HG03378 (cell line): ENCODE measurements at regions not wholly inside any gene's neighbourhood (a gene's known extent, or its start where the extent isn't known, plus 50 kb on each side); places are given as distances from the start of the nearest gene placed in this dataset.
"Not testable (repeated sequence)": the region's sequence is repeated elsewhere in the genome, so short reads cannot be mapped to it uniquely, and the experiment has no call there.

Experiments used
- ATAC-seq: cut with Tn5 transposase; IDR thresholded peaks from one replicate; pipeline ENCODE4 v1.9.1; 2021; ENCODE audit warnings: mild to moderate bottlenecking, moderate library complexity; ENCODE audit not compliant: unreplicated experiment

DNA sequence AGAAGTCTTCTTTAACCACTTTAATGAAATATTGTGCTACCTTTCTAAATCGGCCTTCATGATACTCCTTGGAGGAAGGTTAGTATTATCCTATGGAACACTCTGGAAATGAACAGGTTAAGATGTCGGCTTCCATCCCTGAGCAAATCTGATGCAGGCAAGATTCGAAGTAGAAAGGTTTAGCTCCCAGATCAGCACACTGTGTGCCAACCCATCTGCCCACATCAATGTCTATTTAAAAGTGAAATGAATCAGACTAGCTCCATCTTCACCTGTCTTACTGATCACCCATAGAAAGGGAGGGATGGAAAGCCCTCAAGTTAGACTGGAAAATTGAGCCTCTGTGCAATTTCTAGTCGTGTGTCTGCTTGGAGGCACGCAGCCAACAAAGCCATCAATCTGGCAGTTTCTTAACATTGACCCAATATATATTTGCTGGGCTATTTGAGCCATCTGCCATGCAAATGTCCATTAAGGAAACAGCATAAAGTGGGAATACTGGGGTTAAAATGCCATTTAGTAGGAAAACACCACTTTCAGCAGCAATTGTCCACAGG lies 506.1 kb downstream of the RMST start:
- no peak for ATAC-seq

DNA sequence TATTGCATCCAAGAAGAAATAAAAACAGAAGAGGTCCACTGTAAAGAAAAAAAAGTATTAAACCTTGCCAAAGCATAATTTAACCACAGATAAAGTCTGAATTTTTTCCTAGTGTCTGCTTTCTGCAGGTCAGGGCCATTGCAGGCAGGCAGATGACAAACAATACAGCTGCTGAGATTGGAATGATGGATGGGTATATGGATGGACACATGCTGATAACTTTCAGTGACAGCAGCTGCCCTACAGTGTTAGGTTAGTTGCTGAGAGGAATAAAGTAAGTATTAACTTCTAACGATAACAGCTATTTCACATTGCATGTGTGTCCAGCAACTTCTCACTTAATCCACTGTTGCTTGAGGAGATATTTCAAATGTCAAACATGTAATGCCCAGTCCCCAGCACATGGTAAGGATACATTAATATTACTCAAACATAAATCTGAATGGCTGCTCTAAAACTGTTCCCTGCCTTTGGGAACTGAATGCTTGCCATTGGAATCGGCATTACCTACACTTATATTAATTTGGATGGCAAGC lies 515.3 kb downstream of the RMST start:
- ATAC-seq, result no peak

DNA sequence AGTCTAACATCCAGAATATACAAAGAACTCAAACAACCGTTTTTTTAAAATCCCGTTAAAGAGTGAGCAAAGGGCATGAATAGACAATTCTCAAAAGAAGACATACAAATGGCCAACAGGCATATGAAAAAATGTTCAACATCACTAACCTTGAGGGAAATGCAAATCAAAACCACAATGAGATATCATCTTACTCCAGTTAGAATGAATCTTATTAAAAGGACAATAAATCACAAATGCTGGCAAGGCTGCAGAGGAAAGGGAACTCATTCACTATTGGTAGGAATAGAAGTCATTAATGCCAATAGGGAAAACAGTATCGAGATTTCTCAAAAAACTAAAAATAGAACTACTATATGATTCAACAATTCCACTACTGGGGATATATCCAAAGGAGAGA lies 520.1 kb downstream of the RMST start:
- no peak for ATAC-seq

DNA sequence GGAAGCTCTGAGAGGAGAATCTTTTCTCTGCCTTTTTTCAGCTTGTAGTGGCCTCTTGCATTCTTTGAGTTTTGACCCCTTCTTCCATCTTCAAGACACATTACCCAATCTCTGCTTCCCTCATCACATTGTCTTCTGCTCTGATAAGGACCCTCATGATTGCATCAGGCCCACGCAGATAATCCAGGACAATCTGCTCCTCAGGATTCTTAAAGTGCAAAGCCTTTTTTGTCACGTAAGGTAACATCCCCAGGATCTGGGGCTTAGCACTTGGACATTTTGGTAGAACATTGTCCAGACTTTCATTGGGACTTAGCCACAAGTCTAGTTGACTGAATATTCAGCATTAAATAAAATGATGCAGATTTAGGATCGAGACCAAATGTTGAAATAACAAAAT lies 521.2 kb downstream of the RMST start:
- no peak for ATAC-seq

DNA sequence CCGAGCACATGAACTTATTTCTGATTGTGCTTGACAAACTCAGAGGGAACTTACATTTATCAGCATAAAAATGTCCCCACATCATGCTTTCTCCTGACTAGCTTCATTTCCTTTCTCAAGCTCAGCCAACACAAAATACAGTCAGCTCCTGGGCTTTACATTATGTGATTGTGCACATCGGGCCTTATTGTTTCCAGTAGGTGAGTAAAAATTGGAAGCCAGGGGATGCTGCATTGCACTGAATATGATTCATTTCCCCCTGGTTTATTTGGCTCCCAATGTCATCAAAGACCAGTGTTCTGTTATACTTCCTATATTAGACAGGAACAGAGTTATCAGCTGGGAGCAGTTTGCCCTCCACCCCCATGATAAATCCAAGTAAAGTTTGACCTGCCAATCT lies 521.8 kb downstream of the RMST start:
- ATAC-seq, result no peak

DNA sequence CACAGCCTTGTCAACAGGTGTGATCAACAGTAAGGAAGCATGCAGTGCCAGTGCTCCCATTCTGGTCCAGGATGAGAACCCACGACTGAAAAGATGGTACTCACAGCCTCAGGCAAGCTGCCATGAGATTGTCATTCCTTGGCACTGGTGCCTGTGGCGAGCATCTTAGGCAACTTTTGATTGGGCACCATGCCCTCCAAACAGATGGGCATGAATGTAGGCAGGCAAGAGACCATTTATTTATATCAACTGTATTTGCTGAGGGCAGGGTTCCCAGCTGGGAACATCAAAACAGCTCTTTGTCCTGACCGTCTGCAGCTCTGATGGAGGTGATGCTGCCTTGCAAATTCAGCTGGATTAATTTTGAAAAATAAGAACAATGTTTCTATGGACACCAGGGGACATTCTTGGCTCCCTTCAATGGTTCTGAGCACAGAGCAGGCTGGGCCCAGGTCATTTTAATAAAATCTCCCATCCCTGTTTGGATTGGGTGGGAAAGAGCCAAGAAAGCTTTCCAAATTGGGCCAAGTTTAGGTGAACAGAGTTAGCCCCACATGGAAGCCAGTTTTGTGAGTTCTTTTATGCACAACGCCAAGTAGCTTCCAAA lies 522.5 kb downstream of the RMST start:
- ATAC-seq, result no peak

DNA sequence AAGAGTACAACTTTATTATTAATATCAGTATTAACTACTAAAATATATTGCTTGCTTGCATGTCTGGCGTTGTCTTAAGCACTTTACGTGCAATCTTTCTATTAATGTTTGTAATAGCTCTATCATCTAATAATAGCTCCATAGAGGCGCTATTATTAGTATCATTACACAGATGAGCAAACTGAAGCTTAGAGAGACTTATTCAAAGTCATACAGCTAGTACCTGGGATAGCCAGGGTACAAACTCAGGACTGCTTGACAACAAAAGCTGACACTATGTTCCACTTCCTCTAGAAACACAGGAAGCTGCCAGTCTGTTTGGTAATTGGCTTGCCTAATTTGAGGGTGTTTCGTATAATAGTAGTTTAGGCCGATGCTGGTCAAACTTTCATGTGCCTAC lies 523.2 kb downstream of the RMST start:
- no peak for ATAC-seq

DNA sequence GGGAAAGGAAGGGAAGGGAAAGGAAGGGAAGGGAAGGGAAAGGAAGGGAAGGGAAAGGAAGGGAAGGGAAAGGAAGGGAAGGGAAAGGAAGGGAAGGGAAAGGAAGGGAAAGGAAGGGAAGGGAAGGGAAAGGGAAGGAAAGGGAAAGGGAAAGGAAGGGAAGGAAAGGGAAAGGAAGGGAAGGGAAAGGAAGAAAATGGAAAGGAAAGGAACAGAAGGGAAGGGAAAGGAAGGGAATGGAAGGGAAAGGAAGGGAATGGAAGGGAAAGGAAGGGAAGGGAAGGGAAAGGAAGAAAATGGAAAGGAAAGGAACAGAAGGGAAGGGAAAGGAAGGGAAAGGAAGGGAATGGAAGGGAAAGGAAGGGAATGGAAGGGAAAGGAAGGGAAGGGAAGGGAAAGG lies 526.0 kb downstream of the RMST start:
- not testable (repeated sequence) for ATAC-seq

DNA sequence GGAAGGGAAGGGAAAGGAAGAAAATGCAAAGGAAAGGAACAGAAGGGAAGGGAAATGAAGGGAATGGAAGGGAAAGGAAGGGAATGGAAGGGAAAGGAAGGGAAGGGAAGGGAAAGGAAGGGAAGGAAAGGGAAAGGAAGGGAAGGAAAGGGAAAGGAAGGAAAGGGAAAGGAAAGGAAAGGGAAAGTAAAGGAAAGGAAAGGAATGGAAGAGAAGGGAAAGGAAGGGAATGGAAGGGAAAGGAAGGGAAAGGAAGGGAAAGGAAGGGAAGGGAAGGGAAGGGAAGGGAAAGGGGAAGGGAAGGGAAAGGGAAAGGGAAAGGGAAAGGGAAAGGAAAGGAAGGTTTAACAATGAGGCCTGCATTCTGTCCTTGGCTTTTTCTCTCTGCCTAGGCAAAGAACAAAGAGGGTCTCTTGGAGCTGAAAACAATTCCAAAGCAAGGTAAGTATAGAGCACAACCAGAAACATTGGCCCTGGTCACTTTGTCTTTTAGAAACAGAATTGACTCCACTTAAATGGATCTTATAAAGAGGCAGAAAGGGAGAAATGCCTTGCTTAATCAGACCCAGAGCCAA lies 525.9 kb upstream of the TMPO start:
- ATAC-seq, result no peak

DNA sequence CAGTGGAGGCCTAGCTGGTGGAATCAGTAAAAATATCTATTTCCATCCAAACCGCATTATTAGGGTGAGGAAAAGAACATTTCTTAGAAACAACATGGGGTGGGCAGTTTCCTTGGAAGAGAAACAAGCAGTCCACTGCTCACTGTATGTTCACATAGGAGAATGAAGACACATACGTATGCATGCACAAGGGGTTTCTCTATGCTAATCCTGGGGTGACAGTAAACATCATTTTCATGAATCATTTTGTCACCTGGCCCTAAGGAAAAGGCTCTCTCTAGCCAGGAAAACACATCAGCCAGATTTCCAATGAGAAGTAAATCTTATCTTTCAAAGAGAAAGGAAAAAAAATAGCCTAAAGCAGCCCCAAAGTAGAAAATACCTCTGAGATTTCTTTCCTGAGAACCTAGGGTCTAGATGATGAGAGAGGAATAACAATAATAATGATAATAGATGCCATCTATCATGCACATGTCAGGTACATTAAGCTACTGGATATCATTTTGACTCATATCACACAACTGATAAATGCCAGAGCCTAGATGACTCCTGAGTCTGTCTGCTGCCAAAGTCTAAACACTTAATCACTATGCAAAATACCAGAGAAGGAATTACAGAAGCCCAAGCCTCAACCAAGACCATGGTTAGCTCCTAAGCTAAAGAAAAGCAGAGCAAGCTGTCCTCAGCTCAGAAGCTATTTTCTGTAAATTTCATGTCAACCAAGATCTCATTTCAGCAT lies 520.5 kb upstream of the TMPO start:
- ATAC-seq, result no peak

DNA sequence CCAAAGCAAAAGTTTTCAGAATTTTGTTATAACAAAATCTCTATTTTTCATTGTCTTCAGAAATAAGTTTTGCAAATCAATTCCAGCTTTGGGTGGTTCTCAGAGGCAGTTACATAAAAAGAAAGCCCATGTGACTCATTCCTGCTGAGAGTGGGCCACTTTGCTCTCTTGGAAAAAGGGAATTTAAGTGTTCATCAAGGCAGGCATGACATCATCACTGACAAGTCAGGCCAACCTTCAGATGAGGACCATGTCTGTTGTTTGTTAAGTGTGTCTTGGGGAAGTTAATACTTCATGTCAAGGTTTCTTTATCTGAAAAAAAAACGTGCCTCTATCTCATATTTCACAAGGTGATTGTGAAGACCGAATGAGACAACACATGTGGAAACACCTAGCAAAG lies 519.8 kb upstream of the TMPO start:
- ATAC-seq, result no peak

DNA sequence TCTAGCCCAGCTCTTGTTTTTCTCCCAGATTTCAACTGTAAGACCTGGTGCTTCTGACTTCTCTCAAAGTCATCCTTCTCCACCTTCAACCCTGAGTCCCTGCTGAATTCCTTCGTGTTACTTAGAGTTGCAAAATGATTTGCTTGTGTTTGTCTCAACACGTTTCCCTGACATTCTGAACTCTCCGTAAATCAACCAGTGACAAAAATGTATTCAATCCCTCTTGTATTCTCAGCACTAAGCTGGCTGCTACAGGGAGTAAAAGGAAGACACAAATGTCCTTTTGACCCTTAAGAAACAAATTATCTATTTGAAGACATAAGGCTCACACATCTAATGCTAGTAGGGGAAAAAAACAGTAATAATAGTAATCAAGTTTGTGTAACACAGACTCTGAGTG lies 514.0 kb upstream of the TMPO start:
- no peak for ATAC-seq

DNA sequence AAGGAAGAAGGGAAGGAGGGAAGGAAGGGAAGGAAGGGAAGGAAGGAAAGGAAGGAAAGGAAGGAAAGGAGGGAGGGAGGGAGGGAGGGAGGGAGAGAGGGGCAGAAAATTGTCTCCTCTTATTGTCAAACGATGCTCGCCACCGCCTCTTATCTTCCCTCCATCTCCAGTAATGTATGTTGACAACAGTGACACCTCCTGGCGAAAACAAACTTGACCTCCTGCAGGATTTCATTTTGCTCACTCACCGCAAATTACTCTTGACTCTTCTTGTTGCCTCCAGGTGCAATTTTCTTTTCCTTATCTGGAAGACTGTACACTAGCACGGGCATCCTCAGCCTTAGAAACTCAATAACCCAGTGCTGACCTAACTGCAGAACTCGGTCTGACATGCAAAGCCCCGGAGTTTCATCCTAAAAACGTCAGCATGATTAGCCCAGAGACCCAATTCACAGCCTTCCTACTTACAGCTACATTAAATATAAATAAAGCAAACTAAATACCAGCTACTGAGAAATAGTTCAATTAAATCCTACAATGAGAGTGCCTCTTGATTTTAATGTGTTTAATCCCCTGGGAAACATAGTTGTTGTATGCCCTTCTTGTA lies 512.4 kb upstream of the TMPO start:
- ATAC-seq, result peak; percentile 54

DNA sequence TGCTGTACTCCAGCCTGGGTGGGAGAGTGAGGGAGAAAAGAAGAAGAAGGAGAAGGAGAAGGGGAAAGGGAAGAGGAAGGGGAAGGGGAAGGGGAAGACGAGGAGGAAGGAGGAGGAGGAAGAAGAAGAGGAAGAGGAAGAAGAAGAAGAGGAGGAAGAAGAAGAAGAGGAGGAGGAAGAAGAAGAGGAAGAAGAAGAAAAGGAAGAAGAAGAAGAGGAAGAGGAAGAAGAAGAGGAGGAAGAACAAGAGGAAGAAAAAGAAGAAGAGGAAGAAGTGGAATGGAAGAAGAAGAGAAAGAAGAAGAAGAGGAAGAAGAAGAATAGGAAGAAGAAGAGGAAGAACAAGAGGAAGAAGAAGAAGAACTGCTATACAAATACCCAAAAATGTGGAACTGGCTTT lies 507.4 kb upstream of the TMPO start:
- ATAC-seq, result no peak

DNA sequence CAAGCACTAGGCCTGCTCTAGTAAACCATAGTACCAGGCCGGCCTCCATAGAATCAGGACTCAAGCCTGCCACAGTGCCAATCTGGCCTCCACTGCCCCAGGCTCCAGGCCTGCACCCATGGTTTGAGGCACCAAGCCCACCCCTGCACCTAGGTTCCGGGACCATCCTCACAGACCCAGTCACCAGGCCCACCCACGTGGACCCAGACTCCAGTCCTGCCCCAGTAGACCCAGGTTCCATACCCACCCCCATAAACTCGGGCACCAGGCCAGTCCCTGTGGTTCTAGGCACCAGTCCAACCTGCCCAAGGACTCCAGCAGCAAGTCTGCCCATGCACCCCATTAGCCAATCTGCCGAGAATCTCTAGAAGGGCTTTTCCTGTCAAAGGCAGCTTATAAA lies 501.8 kb upstream of the TMPO start:
- no peak for ATAC-seq

DNA sequence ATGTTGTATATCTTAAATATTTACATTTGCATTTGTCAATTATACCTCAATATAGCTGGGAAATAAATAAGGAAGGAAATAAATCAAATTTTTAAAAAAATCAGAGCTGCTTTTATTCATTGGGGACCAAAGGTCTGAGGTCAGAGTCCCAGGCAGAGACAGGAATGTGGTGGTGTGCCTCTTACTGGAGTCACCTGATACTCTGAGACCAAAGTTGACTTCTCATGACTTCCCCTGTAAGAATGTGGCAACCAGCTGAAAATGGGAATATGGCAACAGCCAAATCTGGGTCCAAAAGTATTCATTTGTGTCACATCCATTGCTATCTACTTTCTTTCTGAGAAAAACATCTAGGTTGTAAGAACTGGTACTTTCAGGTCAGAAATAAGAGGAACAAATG lies 496.6 kb upstream of the TMPO start:
- no peak for ATAC-seq

DNA sequence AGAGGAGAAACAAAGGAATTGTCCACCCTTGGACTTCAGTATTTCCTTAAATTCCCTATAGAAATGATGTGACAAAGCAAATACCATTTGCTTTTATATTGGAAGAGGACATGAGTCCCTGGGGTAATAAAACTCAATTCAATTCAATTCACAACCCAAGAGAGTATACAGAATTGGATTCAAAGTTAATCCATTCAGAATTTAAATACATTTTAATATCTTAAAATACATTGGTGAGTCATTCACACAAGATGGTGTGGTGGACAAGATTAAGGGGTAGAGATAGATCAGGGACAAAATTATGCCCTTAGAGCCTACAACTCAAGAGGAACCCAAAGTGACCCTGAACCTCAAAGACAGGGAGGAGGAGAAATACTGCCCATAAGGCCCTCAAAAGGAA lies 495.0 kb upstream of the TMPO start:
- no peak for ATAC-seq

DNA sequence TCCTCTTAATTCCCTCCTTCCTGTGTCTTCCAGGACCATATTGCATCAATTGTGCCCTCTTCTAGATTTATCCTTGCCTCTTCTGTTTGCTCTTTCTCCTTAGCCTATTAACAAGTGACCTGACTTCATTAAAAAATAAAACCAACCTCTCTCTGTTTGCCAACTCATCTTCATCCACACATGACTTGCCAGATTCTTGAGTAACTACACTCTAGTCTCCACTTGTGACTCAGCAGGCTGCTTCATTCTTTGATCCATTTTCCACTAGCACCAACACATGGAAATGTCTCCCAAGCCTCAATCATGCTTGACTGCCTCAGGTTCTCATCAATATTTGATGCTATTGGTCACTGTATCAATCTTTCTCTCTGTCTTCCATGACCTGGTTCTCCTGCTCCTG lies 492.4 kb upstream of the TMPO start:
- ATAC-seq, result no peak

DNA sequence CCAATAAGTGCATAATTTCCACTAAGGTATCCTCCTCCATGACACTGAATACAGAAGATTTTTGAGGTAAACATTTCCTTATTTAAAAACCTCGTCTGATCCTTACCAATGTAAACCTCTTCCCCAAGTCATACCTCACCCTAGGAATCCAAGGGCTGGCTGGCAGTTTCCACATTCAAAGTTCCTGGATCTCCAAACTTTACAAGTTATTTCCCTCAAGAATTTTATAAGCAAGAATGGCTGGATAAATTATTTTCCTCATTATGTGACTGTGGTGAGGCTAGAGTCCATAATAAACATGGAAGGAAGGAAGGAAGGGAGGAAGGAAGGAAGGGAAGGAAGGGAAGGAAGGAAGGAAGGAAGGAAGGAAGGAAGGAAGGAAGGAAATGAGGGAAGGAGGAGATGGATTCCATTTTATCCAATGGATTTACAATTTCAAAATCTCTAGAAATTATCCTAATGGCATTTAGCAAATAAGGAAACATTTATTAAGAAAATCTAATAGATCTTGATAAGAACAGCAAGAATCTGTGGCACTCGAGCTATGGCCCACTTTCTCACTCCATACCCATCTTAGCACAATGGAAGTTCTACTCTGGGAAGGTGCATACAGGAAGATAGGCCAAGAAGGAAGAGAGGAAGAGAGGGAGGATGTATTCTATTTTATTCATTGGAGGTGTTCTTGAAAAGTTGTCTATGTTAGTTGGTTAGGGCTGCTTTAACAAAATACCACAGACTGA lies 477.8 kb upstream of the TMPO start:
- ATAC-seq, result no peak

DNA sequence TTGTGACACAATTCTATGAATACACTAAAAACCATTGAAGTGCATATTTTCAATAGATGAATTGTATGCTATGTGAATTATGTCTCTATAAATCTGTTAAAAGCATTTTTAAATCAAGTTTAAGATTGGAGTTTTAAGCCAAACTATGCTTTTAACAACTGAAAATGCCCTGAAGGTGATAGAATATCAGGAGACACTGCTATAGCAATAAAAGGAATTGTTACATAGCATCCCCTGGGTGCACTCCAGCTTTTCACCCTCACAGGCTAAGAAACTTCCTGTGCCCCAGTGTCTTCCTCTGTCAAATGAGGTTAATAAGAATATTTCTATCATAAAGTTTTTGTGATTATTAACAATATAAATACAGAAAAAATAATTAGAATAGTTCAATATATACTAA lies 472.7 kb upstream of the TMPO start:
- no peak for ATAC-seq

DNA sequence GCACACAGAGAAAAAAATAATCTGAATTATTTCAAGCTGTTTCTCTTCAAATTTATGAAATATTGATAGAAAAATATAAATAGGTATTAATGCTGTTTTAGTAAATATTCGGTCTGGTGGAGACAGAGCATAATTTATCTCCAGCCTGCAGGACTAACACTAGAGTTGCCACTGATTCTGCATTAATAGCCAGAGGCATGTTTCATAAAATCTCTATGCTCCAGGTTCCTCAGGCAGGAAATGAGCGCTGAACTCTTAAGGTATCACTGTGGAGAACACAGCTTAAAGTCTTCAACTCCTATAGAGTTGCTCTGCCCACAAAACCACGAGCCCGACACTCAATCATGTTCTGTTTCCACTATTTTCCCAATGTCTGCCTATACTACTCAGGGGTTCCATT lies 470.0 kb upstream of the TMPO start:
- no peak for ATAC-seq
